CD1c-positive myeloid dendritic cell (primary cell): ENCODE measurements at regions not wholly inside any gene's neighbourhood (a gene's known extent, or its start where the extent isn't known, plus 50 kb on each side); places are given as distances from the start of the nearest gene placed in this dataset.

Source experiments
- DNase-seq: peaks from one replicate; pipeline ENCODE4 v3.0.0-alpha.2; 2016; ENCODE audit errors: extremely low spot score

DNA sequence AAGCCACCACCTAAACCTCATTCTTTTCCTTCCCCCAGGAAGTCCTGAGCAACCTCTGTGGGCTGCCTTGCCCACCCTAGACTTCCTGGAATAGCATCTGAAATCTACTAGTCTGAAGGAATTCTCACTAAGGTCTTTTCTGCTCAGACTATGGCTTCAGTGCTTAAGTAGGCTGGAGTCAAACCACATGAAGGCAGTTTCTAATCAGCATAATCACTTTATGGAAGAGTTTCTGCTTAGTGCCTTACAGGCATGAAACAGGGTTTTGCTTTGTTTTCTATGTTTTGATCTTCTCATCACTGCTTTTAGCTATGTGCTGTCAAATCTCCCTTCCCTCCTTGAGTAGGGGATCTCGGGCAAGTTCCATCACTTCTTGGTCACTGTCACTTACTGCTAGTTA is 117.7 kb downstream of the WT1 start:
- DNase-seq, result no peak

DNA sequence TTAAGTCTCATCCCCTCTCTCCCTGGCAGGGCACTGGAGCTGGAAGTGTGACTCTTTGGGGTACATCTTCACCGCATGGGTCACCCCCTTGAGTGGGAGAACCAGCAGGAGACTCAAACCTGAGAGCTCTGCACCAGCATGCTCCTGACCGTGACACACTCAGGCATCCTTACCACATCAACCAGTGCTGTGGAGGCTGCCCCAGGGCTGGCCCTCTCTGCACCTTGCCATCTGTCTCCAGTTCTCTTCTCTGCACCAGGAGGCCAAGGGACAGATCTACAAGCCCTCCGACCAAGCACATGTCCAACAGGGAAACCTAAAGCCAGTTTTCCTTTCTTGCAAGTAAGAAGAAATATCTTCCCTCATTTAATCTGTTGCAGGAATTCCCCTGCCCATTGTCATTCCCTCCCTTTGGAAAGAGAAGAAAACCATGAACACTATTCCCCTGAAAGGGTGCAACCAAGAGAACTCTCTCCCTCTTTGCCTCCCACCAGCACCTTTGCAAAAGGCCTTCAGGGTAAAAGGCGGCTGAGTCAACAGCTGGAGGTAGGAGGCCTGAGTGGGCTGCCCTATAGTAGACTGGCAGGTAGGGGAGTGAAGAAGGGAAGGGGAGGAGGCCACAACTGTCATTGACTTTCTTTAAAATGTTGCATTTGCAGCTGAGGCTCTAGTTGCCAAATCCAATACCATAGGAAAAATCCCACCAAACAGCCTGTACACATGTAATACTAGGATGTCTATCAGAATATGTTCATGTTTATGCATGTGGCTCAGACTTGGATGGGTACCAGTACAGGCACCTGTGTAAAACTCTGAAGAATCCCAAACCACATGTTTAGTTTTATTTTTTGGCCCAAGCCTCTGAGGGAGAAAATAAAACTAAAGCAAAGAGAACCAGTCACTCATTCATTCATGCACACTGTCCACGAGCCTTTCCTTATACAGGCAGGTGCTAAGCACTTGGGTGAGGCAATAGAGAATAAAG is 117.0 kb downstream of the WT1 start:
- no peak for DNase-seq

DNA sequence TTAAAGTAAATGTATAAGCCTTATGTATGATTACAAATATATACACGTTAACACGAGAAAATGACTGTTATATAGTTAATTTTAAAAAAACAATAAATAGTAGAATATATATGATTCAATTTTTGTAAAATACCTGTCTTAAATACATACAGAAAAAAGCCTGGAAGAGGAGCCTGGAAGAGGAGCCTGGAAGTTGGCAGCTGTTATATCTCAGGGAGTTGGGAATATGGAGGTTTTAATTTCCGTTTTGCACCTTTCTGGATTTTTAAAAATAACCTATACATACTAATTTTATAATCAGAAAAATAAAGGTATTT is 111.6 kb downstream of the WT1 start:
- no peak for DNase-seq

DNA sequence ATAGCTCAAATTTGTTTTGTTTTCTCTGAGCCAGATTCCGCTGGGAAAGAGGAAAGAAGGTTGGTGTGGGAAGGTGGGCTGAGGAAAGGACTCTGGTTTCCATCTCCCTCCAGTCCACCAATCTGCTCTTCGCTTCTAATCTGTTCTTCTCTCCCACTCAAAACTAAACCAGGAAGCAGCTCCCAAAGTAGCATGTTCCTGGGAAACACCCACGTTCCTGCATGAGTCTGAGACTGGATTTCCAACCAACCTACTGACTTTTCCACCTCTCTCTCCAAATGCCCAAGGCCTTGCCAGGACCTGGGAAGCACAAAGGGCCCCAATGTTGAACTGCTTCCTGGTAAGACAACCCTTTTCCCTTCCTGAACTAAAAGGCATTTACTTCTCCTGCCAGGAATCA is 110.2 kb downstream of the WT1 start:
- DNase-seq, result no peak

DNA sequence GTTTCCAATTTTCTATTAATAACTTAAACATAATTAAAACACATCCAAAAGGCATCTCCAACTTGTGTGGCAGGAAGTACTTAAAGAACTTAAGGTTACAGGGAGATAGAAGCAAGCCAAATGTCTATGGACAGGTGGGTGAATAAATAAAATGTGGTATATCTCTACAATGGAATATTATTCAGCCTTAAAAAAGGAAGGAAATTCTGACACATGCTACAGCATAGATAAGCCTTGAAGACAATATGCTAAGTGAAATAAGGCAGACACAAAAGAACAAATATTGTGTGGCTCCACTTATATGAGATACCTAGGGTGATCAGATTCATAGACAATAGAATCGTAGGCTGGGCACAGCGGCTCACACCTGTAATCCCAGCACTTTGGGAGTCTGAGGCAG is 109.6 kb downstream of the WT1 start:
- DNase-seq, result no peak

DNA sequence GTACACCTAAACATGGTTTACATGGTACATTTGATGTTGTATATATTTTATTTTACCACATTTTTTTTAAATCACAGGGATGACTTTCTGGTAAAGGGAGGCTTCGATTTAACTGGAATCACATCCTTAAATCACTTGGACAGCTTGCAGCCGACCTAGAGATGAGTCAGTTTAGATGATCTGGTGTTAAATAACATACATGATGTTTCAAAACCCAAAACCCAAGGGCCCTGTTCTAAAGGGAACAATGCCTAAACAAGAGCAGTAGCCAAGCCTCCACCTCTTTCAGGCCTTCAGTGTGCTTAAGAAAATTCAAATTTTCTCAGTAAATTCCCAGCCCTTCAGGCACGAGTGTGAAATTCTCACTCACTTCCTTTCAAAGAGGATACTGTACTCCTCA is 108.8 kb downstream of the WT1 start:
- no peak for DNase-seq

DNA sequence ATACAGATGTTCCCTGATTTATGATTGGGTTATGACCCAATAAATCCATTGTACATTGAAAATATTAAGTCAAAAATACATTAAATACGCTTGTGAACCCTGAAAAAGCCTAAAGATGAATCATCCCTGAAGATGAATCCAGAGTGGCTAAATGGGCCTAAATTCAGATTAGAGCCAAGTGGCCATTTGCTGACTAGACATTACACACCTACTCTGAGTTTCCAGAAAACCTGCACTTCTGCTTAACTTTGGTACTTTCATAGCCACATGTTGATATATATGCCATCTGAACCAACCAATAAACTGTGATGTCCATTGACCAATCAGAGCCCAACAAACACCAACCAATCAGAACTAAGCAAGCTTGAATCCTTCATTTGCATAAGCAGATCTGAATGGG is 106.9 kb downstream of the WT1 start:
- DNase-seq, result no peak

DNA sequence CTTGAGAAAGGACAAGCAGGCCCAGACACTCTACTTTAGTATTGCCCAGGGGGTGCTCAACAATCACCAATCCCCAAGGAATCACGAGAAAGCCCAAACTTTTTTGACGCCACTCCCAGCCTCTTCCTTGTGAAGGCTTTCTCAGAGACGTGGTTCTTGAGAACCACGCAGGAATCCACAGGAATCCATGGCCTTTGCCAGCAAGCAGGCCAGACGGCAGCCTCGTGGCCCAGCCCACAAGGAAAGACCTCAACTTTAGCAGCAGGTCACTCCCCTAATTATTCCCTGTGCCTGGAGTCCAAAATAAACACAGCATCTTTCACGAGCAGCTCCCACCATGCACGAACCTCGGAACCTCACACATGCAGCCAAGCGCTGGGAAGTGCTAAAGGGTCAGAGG is 104.2 kb downstream of the WT1 start:
- DNase-seq, result no peak

DNA sequence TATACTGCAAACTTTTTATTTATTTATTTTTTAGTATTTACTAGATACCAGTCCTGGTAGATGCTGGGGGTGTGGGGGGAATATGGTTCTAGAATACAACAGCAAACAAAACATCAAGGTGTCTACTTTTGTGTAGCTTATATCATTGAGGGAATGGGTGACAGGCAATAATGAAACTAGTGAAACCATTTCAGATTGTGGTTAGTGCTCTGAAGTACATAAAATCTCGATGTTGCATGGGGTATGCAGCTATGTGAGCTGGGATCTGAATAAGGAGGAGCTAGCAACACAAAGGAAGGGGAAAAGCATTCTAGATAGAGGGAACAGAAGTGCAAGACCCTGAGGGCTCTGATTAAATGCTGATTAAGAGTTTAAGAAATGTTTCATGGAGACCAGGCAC is 103.5 kb downstream of the WT1 start:
- DNase-seq, result no peak

DNA sequence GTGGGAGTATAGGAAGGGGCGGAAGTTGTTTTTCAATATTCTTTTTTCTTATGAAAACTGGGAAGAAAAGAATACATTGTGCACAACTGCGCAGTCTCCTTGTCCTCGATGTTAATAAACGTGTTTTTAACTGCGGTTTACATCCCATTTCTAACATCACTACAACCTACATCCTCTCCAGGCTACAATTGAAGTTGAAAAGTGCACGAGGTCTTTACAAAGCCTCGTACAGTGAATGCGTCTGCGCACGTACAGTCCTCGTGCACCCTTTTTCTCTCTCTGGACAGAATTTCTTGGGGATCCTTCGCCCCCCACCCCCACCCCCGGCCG is 102.4 kb downstream of the WT1 start:
- DNase-seq, result no peak

DNA sequence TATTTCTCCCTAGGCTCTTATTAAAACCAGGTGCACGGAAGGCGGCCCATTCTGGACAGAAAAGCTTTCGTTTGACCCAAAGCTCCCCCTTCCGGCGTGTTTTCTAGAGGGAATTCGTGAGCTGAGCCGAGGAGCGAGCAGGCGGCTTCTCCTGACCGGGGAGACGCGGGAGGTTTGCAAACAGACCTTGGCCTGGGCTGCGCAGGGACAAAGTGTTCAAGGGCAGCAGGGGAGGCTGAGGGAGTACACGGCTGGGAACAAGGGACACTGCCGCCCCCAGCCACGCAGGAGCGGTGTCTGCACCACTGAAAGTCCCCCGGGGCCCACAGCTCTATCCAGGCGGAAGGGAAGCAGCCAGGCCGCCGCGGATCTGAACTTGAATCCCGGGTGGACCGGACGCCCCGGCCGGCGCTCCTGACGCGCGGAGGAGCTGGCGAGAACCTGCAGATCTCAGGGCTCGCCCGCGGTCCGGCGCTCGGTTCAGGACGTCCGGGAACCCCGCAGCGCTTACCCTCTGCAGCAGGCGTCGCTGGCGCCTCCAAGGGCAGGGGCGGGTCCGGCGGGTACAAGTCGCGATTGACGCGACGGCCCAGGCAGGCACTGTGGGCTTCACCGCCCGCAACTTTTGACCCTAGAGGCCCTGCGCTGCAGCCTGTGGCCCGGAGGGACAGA is 101.9 kb downstream of the WT1 start:
- DNase-seq, result peak; percentile 51

DNA sequence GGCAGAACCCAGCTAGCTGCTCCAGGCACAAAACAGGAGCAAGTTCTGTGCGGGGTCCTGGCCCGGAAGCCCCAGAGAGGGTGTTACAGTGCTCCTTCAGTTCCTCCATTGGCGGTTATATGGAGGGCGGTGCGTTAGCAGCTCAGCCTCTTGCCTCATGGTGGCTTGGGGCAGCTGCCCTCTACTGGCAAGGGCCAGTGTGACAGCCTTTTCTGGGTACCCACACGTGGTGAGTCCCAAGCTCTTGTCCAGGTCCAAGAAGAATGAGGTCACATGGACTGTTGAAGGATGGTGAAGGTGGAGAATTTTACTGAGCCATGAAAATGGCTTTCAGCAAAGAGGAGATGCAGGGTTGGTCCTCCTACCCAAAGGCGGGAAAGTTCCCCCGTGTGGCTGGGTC is 100.5 kb downstream of the WT1 start:
- no peak for DNase-seq
